GM10266 (cell line): ENCODE measurements at regions not wholly inside any gene's neighbourhood (a gene's known extent, or its start where the extent isn't known, plus 50 kb on each side); places are given as distances from the start of the nearest gene placed in this dataset.

Experiments
- DNase-seq: peaks from one replicate; pipeline ENCODE4 v3.0.0; 2012; ENCODE audit errors: extremely low spot score
- CTCF ChIP-seq: IDR thresholded peaks from 2 replicates; pipeline ENCODE4 v1.5.1; 2012; ENCODE audit warnings: mild to moderate bottlenecking, low read depth; ENCODE audit not compliant: control insufficient read depth, insufficient read depth; ENCODE audit errors: missing control alignments

- TF ChIP-seq CTCF: no peak
- no peak for DNase-seq
Measured at GRCh38 chr7:20865684-20866083, 79.0 kb upstream of the SP8 start.

- no peak for TF ChIP-seq CTCF
- DNase-seq: no peak
Measured at GRCh38 chr7:20870977-20871376, 84.3 kb upstream of the SP8 start.

GRCh38 chr7:20892776-20893175 is 106.1 kb upstream of the SP8 start:
- DNase-seq: no peak
- TF ChIP-seq CTCF: no peak

GRCh38 chr7:20894806-20895205 is 108.1 kb upstream of the SP8 start:
- DNase-seq: no peak
- TF ChIP-seq CTCF: no peak

- DNase-seq: no peak
Measured at GRCh38 chr7:20895563-20895962, 108.9 kb upstream of the SP8 start.

GRCh38 chr7:20896996-20897395 is 110.3 kb upstream of the SP8 start:
- DNase-seq: no peak
- TF ChIP-seq CTCF: no peak

More at GRCh38 chr7:20895563-20895962, 108.9 kb upstream of the SP8 start:
- TF ChIP-seq CTCF: no peak

GRCh38 chr7:20906801-20907453 is 120.2 kb upstream of the SP8 start:
- no peak for TF ChIP-seq CTCF
- DNase-seq: no peak
